Stomach (tissue), 8 donors: ENCODE measurements at regions not wholly inside any gene's neighbourhood (a gene's known extent, or its start where the extent isn't known, plus 50 kb on each side); places are given as distances from the start of the nearest gene placed in this dataset.

Experiments used
- DNase-seq, 2 donors: peaks; one replicate each; pipeline versions ENCODE4 v3.0.0 to v3.0.0-alpha.2; 2013 to 2019
- H3K27ac ChIP-seq, 5 donors: fragments of 200-600 bp in 4 of 5; sonication (generic) in 4 of 5; one replicate each; pipeline ENCODE4 v1.5.1; 2013 to 2019; ENCODE audit warnings: mild to moderate bottlenecking in 1 of 5, moderate library complexity in 1 of 5
- H3K27me3 ChIP-seq, 3 donors: fragments of 200-600 bp; sonication (generic); one replicate each; pipeline ENCODE4 v1.5.1; 2017 to 2019; ENCODE audit warnings: mixed run types in 1 of 3
- H3K36me3 ChIP-seq, 4 donors: fragments of 200-600 bp; sonication (generic); 1 replicate in 3 of 4; 2 replicates in 1 of 4; pipeline ENCODE4 v1.5.1; 2016 to 2019
- H3K4me1 ChIP-seq, 4 donors: fragments of 200-600 bp; sonication (generic); one replicate each; pipeline ENCODE4 v1.5.1; 2016 to 2019
- H3K4me3 ChIP-seq, 4 donors: fragments of 200-600 bp; sonication (generic) in 3 of 4; one replicate each; pipeline ENCODE4 v1.5.1; 2016 to 2019; ENCODE audit warnings: mild to moderate bottlenecking in 1 of 4
- H3K9me3 ChIP-seq, 4 donors: fragments of 200-600 bp; sonication (generic); one replicate each; pipeline ENCODE4 v1.5.1; 2016 to 2019
- EP300 ChIP-seq: sonication (generic); formaldehyde crosslinking; IDR thresholded peaks from one replicate; pipeline ENCODE4 v1.6.1; 2017; ENCODE audit warnings: antibody characterized with exemption
- POLR2A ChIP-seq, 4 donors: fragments of 450-650 bp; IDR thresholded peaks; one replicate each; pipeline ENCODE4 v1.6.1; 2016; ENCODE audit warnings: antibody characterized with exemption in 4 of 4, control low read depth in 2 of 4, mild to moderate bottlenecking in 1 of 4, moderate library complexity in 1 of 4
- POLR2AphosphoS5 ChIP-seq, 3 donors: sonication (generic); formaldehyde crosslinking; IDR thresholded peaks; one replicate each; pipeline ENCODE4 v1.6.1; 2016; ENCODE audit warnings: antibody characterized with exemption in 3 of 3
- WGBS, 5 donors: extraction: QIAGEN DNeasy Blood & Tissue Kit in 3 of 5; methylation state at CpG; one replicate each; pipeline versions ENCODE4 v1.1.5 to v1.1.7; 2013 to 2018; 5-methylcytosine and 5-hydroxymethylcytosine counted together
- intact Hi-C: fragments of 100-400 bp; cut with DNase I; formaldehyde crosslinking; loops from one replicate; pipeline ENCODE4 v1.15.1; 2023; ENCODE audit warnings: low total_unique reads
- TF ChIP-seq, protein P1 (sequence below), 7 experiments: fragments of 450-650 bp in 4 of 7; fragments of 200-600 bp in 3 of 7; sonication (generic) in 3 of 7; IDR thresholded peaks; one replicate each; pipeline ENCODE4 v1.5.1; 2016 to 2019; ENCODE audit warnings: antibody characterized with exemption in 7 of 7, control low read depth in 2 of 7, mild to moderate bottlenecking in 1 of 7
- donor health status: healthy with polysubstance abuse.
- donor health status: Bipolar disorder and iron deficiency.
- donor health status: healthy.

- Histone ChIP-seq H3K36me3 (no peaks in the 10 kb centered on the region), H3K27ac (no peak overlapping the region), H3K4me3 (no peak overlapping the region), H3K27me3 (no peaks in the 10 kb centered on the region), H3K4me1 (no peaks in the 10 kb centered on the region), H3K9me3 (peaks cover 0 to 35% (median 27%) of the 10 kb centered on the region in 4 donors)
- intact Hi-C loops, result no loop called here
- TF ChIP-seq EP300 (no peak), POLR2A (IDR thresholded peaks at IDR 0.05) (no peak), POLR2AphosphoS5 (IDR thresholded peaks at IDR 0.05) (no peak)
- TF ChIP-seq, protein P1, sequence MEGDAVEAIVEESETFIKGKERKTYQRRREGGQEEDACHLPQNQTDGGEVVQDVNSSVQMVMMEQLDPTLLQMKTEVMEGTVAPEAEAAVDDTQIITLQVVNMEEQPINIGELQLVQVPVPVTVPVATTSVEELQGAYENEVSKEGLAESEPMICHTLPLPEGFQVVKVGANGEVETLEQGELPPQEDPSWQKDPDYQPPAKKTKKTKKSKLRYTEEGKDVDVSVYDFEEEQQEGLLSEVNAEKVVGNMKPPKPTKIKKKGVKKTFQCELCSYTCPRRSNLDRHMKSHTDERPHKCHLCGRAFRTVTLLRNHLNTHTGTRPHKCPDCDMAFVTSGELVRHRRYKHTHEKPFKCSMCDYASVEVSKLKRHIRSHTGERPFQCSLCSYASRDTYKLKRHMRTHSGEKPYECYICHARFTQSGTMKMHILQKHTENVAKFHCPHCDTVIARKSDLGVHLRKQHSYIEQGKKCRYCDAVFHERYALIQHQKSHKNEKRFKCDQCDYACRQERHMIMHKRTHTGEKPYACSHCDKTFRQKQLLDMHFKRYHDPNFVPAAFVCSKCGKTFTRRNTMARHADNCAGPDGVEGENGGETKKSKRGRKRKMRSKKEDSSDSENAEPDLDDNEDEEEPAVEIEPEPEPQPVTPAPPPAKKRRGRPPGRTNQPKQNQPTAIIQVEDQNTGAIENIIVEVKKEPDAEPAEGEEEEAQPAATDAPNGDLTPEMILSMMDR (IDR thresholded peaks at IDR 0.05), result no peak
- no peak for DNase-seq
- 71 to 77% (median 76%) methylated on average over 4 to 7 of the region's 7 CpGs for WGBS, 5 donors
Observed at GRCh38 chr6:85314586-85314985, 135.3 kb upstream of the NT5E start.

DNA sequence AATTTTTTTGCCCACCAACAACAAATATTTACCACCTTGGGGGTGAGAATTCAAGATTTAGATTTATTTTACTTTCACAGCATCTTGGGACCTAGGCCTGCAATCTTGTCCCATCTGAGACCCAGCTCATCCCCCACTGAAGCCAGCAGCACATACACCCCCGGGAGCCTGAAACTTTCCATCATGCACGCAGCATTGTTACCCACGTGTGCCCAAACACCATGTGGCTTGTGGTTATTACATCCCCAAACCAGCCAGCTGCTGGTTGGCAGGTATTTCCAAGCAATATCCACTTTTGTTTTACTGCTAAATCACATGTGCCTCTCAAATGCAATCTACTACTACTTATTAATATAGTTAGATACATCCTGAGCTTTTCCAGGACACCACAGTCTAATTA lies 149.3 kb upstream of the NT5E start:
- no peaks in the 10 kb centered on the region for H3K36me3 ChIP-seq
- TF ChIP-seq, protein P1 (IDR thresholded peaks at IDR 0.05), result no peak
- TF ChIP-seq EP300, result no peak
- TF ChIP-seq POLR2A (IDR thresholded peaks at IDR 0.05), result no peak
- no peak for TF ChIP-seq POLR2AphosphoS5 (IDR thresholded peaks at IDR 0.05)
- DNase-seq, result no peak
- H3K4me3 ChIP-seq, result no peak overlapping the region
- WGBS, 5 donors, result 66 to 84% (median 78%) methylated on average over 3 of the region's 3 CpGs
- H3K4me1 ChIP-seq, result no peaks in the 10 kb centered on the region
- intact Hi-C loops, result no loop called here
- H3K27ac ChIP-seq, result no peak overlapping the region
- H3K9me3 ChIP-seq, result no peaks in the 10 kb centered on the region
- no peaks in the 10 kb centered on the region for H3K27me3 ChIP-seq

DNA sequence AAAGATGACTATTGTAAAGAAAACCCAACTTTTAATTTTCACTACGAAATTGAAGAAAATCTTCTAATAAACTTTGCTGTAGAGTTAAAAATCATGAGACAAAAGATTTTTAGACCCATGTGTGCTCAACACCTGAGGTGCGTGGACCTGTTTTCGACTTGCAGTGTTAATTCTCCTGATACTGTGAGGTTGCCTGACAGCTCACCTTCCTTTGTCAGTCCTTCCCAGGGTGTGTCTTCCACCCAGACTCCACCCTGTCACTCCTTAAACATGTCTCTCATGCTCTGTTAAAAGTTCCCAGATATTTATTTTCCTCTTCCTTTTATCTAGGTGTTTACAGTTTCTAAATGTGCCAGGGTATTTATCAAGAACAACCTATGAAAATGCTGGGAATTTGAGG lies 151.3 kb upstream of the NT5E start:
- Histone ChIP-seq H3K27ac (no peak overlapping the region), H3K9me3 (no peaks in the 10 kb centered on the region), H3K36me3 (no peaks in the 10 kb centered on the region), H3K4me1 (no peaks in the 10 kb centered on the region), H3K4me3 (no peak overlapping the region), H3K27me3 (no peaks in the 10 kb centered on the region)
- 28 to 59% (median 52%) methylated on average over 3 of the region's 3 CpGs for WGBS, 5 donors
- intact Hi-C loops, result no loop called here
- no peak for DNase-seq
- TF ChIP-seq, protein P1 (IDR thresholded peaks at IDR 0.05), result no peak
- TF ChIP-seq POLR2AphosphoS5 (IDR thresholded peaks at IDR 0.05) (no peak), POLR2A (IDR thresholded peaks at IDR 0.05) (no peak), EP300 (no peak)

DNA sequence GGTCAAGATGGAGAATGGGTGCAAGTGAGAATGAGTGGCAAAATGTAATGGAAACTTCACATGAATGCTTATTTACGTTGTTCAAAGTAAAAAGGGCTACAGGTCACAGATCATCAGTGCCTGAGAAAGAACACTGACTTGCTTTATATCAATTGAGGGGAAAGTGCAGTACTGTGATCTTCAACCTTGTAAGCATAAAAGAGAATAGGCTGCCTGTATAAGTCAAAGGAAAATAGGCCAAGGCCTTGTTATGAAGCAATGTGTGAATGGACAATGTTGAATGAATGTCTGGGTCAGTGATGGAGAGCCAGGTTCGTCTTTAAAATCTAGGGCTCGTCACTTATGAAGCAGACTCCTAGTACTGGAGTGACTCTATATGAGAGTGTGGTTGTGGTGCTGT lies 158.6 kb upstream of the NT5E start:
- WGBS, 5 donors, result 49 to 73% (median 64%) methylated on average over 3 of the region's 3 CpGs
- no peaks in the 10 kb centered on the region for H3K4me1 ChIP-seq
- TF ChIP-seq EP300 (no peak), POLR2A (IDR thresholded peaks at IDR 0.05) (no peak), POLR2AphosphoS5 (IDR thresholded peaks at IDR 0.05) (no peak)
- TF ChIP-seq, protein P1 (IDR thresholded peaks at IDR 0.05), result no peak

More for the DNA sequence above, 158.6 kb upstream of the NT5E start:
- Histone ChIP-seq H3K27me3 (no peaks in the 10 kb centered on the region), H3K36me3 (no peaks in the 10 kb centered on the region), H3K27ac (no peak overlapping the region), H3K4me3 (no peak overlapping the region), H3K9me3 (peaks cover 0 to 17% (median 4%) of the 10 kb centered on the region in 4 donors)
- DNase-seq, result no peak
- intact Hi-C loops, result no loop called here
